PC-9 (cell line): ENCODE measurements at regions not wholly inside any gene's neighbourhood (a gene's known extent, or its start where the extent isn't known, plus 50 kb on each side); places are given as distances from the start of the nearest gene placed in this dataset.

ENCODE experiments used
- BruUV-seq: library from RNA; stranded (reverse); fragments of 400-500 nt; replicated peaks from 2 replicates; lab custom pipeline; 2021; lab: Mats Ljungman, UMichigan
- CTCF ChIA-PET: fragments of 300-600 bp; sonication (Branson Sonifier 250); formaldehyde crosslinking; loops from one replicate; lab custom pipeline; 2022; ENCODE audit warnings: antibody characterized with exemption; lab: Charles Lee
- POLR2A ChIA-PET: fragments of 300-600 bp; sonication (Branson Sonifier 250); formaldehyde crosslinking; loops from one replicate; lab custom pipeline; 2022; ENCODE audit warnings: antibody characterized with exemption; ENCODE audit not compliant: unreplicated experiment; lab: Charles Lee
- DNase-seq, 2 experiments: peaks; one replicate each; pipeline versions ENCODE4 v3.0.0 to v3.0.0-alpha.2; 2015 to 2022; ENCODE audit warnings: mixed read lengths in 1 of 2
- H2AFZ ChIP-seq: fragments of 200-600 bp; sonication (generic); 2 replicates; pipeline ENCODE4 v1.8.1; 2017; ENCODE audit warnings: antibody characterized with exemption
- H3F3A ChIP-seq: fragments of 200-600 bp; sonication (generic); 2 replicates; pipeline ENCODE4 v1.8.1; 2017; ENCODE audit warnings: antibody characterized with exemption, mild to moderate bottlenecking, low read depth; ENCODE audit not compliant: insufficient read depth
- H3K27ac ChIP-seq: fragments of 200-600 bp; sonication (generic); 2 replicates; pipeline ENCODE4 v1.6.1; 2016; ENCODE audit warnings: mixed run types
- H3K27me3 ChIP-seq: fragments of 200-600 bp; sonication (generic); 2 replicates; pipeline ENCODE4 v1.6.1; 2016; ENCODE audit warnings: low read depth, mixed run types; ENCODE audit not compliant: insufficient read depth
- H3K36me3 ChIP-seq: fragments of 200-600 bp; sonication (generic); 2 replicates; pipeline ENCODE4 v1.6.1; 2016; ENCODE audit warnings: low read depth, mixed run types
- H3K4me1 ChIP-seq: fragments of 200-600 bp; sonication (generic); replicated peaks from 2 replicates; pipeline ENCODE4 v1.6.1; 2016; ENCODE audit warnings: mixed run types; ENCODE audit not compliant: insufficient read depth
- H3K4me2 ChIP-seq: fragments of 200-600 bp; sonication (generic); 2 replicates; pipeline ENCODE4 v1.6.1; 2017; ENCODE audit warnings: mixed run types
- H3K4me3 ChIP-seq: fragments of 200-600 bp; sonication (generic); 2 replicates; pipeline ENCODE4 v1.6.1; 2016; ENCODE audit warnings: mixed run types
- H3K79me2 ChIP-seq: fragments of 200-600 bp; sonication (generic); 2 replicates; pipeline ENCODE4 v1.6.1; 2017; ENCODE audit warnings: low read depth, mixed run types
- H3K9me2 ChIP-seq: fragments of 200-600 bp; sonication (generic); 2 replicates; pipeline ENCODE4 v1.8.1; 2017; ENCODE audit warnings: mild to moderate bottlenecking; ENCODE audit not compliant: insufficient read depth
- H3K9me3 ChIP-seq: fragments of 200-600 bp; sonication (generic); 2 replicates; pipeline ENCODE4 v1.8.1; 2016; ENCODE audit warnings: low read depth; ENCODE audit not compliant: insufficient read depth
- H4K20me1 ChIP-seq: fragments of 200-600 bp; sonication (generic); 2 replicates; pipeline ENCODE4 v1.8.1; 2017; ENCODE audit not compliant: insufficient read depth
- CTCF ChIP-seq: fragments of 200-600 bp; sonication (generic); conservative IDR thresholded peaks from 2 replicates; pipeline ENCODE4 v1.6.1; 2017; ENCODE audit warnings: mixed run types, antibody characterized with exemption, mild to moderate bottlenecking, moderate library complexity
- EZH2 ChIP-seq: fragments of 200-600 bp; sonication (generic); IDR thresholded peaks from 2 replicates; pipeline ENCODE4 v1.8.0; 2017; ENCODE audit warnings: antibody characterized with exemption, low read depth
- intact Hi-C: fragments of 100-400 bp; cut with micrococcal nuclease; formaldehyde crosslinking; loops from one replicate; pipeline ENCODE4 v1.10.0; 2022; ENCODE audit not compliant: unreplicated experiment

GRCh38 chr6:151185148-151185547 lies 54.6 kb upstream of the AKAP12 start:
- intact Hi-C loops = no loop called here
- no peak for TF ChIP-seq EZH2
- no peak for TF ChIP-seq CTCF
- no peaks in the 10 kb centered on the region for H3K4me1 ChIP-seq
- H3K36me3 ChIP-seq = no peaks in the 10 kb centered on the region
- H3K9me3 ChIP-seq = no peaks in the 10 kb centered on the region; the same call in 1 of the 2 replicates
- H3K27me3 ChIP-seq = no peaks in the 10 kb centered on the region
- H4K20me1 ChIP-seq = no peaks in the 10 kb centered on the region
- CTCF ChIA-PET = no interaction called here
- H3K4me2 ChIP-seq = no peak overlapping the region
- POLR2A ChIA-PET = no interaction called here
- BruUV-seq = no TSS peak
- H3K9me2 ChIP-seq = no peaks in the 10 kb centered on the region
- H3K4me3 ChIP-seq = no peak overlapping the region
- H3F3A ChIP-seq = no peaks in the 10 kb centered on the region
- H3K79me2 ChIP-seq = no peaks in the 10 kb centered on the region
- H3K27ac ChIP-seq = no peak overlapping the region
- no peak overlapping the region for H2AFZ ChIP-seq
- DNase-seq = no peak

- H3K4me1 ChIP-seq = no peaks in the 10 kb centered on the region
- H3K27me3 ChIP-seq = no peaks in the 10 kb centered on the region
- BruUV-seq = no TSS peak
- H3K9me3 ChIP-seq = no peaks in the 10 kb centered on the region; the same call in 1 of the 2 replicates
- no peak overlapping the region for H3K27ac ChIP-seq
- no peaks in the 10 kb centered on the region for H3K79me2 ChIP-seq
- TF ChIP-seq CTCF (no peak), EZH2 (no peak)
- no peak overlapping the region for H2AFZ ChIP-seq
- H4K20me1 ChIP-seq = 0 out of 2 replicates have a peak, but pooled peaks cover 3% of the 10 kb centered on the region
- ChIA-PET POLR2A (no interaction called here), CTCF (interaction anchor here (0.5 kb wide), 1 partner anchor 13 kb away, joined by 3 read pairs; no protein-coding TSS in a partner anchor)
- H3K4me3 ChIP-seq = no peak overlapping the region
- no peaks in the 10 kb centered on the region for H3K9me2 ChIP-seq
- no peak for DNase-seq
- intact Hi-C loops = no loop called here
- H3F3A ChIP-seq = no peaks in the 10 kb centered on the region
- H3K4me2 ChIP-seq = no peak overlapping the region
- no peaks in the 10 kb centered on the region for H3K36me3 ChIP-seq
Measured at GRCh38 chr6:151186306-151186705, 53.5 kb upstream of the AKAP12 start.

GRCh38 chr6:151186804-151187330 lies 52.9 kb upstream of the AKAP12 start:
- CTCF ChIA-PET = no interaction called here
- Histone ChIP-seq H3K27me3 (no peaks in the 10 kb centered on the region), H3K27ac (no peak overlapping the region), H3K79me2 (no peaks in the 10 kb centered on the region), H3K9me2 (no peaks in the 10 kb centered on the region), H3K36me3 (no peaks in the 10 kb centered on the region), H3F3A (no peaks in the 10 kb centered on the region), H3K9me3 (no peaks in the 10 kb centered on the region; the same call in 1 of the 2 replicates), H2AFZ (no peak overlapping the region), H3K4me3 (no peak overlapping the region), H3K4me1 (no peaks in the 10 kb centered on the region), H3K4me2 (no peak overlapping the region), H4K20me1 (0 out of 2 replicates have a peak, but pooled peaks cover 3% of the 10 kb centered on the region)
- DNase-seq = no peak
- TF ChIP-seq CTCF = no peak
- TF ChIP-seq EZH2 = no peak
- POLR2A ChIA-PET = no interaction called here
- BruUV-seq = no TSS peak
- intact Hi-C loops = no loop called here
